ENCODE measurements at regions not wholly inside any gene's neighbourhood (a gene's known extent, or its start where the extent isn't known, plus 50 kb on each side); places are given as distances from the start of the nearest gene placed in this dataset.

- Histone ChIP-seq H3K36me3 (ENCODE audit: insufficient read depth, low read length) (no peaks in the 10 kb centered on the region), H3F3A (ENCODE audit: insufficient read depth, low read length, poor library complexity, severe bottlenecking) (no peaks in the 10 kb centered on the region), H3K4me2 (ENCODE audit: low read length) (no peak overlapping the region), H3K79me2 (replicated peaks; ENCODE audit: insufficient read depth, low read length) (no peaks in the 10 kb centered on the region), H3K9me2 (ENCODE audit: insufficient read depth, low read length) (no peaks in the 10 kb centered on the region), H3K4me3 (ENCODE audit: low read length) (no peak overlapping the region), H3K9ac (ENCODE audit: low read length) (no peak overlapping the region), H2AFZ (ENCODE audit: low read depth, low read length) (no peak overlapping the region), H3K27ac (ENCODE audit: low read length) (no peak overlapping the region), H4K20me1 (ENCODE audit: insufficient read depth) (no peaks in the 10 kb centered on the region), H3K27me3 (ENCODE audit: insufficient read depth, low read depth, low read length) (no peaks in the 10 kb centered on the region), H3K9me3 (ENCODE audit: low read length) (no peaks in the 10 kb centered on the region)
- TF ChIP-seq SMC3 (conservative IDR thresholded peaks at IDR 0.05; ENCODE audit: poor library complexity) (peak; percentile 73), POLR2AphosphoS5 (IDR thresholded peaks at IDR 0.05) (no peak), MXI1 (conservative IDR thresholded peaks at IDR 0.05; ENCODE audit: poor library complexity, severe bottlenecking) (no peak), RAD21 (conservative IDR thresholded peaks at IDR 0.05) (peak; percentile 73)
- TF ChIP-seq, protein P1, sequence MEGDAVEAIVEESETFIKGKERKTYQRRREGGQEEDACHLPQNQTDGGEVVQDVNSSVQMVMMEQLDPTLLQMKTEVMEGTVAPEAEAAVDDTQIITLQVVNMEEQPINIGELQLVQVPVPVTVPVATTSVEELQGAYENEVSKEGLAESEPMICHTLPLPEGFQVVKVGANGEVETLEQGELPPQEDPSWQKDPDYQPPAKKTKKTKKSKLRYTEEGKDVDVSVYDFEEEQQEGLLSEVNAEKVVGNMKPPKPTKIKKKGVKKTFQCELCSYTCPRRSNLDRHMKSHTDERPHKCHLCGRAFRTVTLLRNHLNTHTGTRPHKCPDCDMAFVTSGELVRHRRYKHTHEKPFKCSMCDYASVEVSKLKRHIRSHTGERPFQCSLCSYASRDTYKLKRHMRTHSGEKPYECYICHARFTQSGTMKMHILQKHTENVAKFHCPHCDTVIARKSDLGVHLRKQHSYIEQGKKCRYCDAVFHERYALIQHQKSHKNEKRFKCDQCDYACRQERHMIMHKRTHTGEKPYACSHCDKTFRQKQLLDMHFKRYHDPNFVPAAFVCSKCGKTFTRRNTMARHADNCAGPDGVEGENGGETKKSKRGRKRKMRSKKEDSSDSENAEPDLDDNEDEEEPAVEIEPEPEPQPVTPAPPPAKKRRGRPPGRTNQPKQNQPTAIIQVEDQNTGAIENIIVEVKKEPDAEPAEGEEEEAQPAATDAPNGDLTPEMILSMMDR (IDR thresholded peaks at IDR 0.05; ENCODE audit: poor library complexity, severe bottlenecking): peak; percentile 72
Measured at GRCh38 chr18:78073275-78073674, 823.6 kb downstream of the GALR1 start.

DNA sequence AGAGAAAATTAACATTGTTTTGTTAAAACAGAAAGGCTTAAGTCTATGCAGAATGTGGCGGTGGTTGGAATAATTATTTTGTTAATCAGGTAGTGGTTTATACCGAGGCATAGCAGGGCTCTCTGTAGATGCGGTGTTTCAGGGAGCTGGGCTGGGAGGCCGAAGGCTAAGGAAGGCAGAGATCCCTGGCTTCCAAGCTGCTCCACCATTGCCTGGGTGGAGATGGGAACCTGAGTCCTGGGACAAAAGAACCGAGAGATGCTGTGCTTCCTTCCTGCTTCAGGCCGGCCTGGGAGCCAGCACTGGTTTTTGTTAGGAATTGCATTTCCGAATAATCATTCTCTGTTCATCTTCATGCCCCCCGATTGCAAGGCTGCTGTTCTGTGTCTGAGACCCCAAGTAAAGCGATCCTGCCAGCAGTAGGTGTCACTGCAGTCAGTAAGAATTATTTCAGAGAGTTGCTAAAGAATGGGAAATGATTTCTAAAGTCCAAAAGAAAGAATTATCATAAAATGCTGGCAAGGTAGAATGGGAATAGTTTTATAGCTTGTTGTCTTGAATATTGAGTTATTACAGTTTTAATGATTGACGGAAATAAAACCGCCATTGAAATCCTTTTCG, 824.9 kb downstream of the GALR1 start:
- H3K27me3 ChIP-seq (ENCODE audit: insufficient read depth, low read depth, low read length): no peaks in the 10 kb centered on the region
- H3F3A ChIP-seq (ENCODE audit: insufficient read depth, low read length, poor library complexity, severe bottlenecking): no peaks in the 10 kb centered on the region
- H3K9ac ChIP-seq (ENCODE audit: low read length): no peak overlapping the region
- H3K9me2 ChIP-seq (ENCODE audit: insufficient read depth, low read length): no peaks in the 10 kb centered on the region
- H3K79me2 ChIP-seq (replicated peaks; ENCODE audit: insufficient read depth, low read length): no peaks in the 10 kb centered on the region
- no peak overlapping the region for H3K4me3 ChIP-seq (ENCODE audit: low read length)
- TF ChIP-seq, protein P1 (IDR thresholded peaks at IDR 0.05; ENCODE audit: poor library complexity, severe bottlenecking): peak; percentile 71
- peak; percentile 77 for TF ChIP-seq RAD21 (conservative IDR thresholded peaks at IDR 0.05)
- no peak for TF ChIP-seq POLR2AphosphoS5 (IDR thresholded peaks at IDR 0.05)
- TF ChIP-seq SMC3 (conservative IDR thresholded peaks at IDR 0.05; ENCODE audit: poor library complexity): peak; percentile 74
- no peak overlapping the region for H3K4me2 ChIP-seq (ENCODE audit: low read length)
- H2AFZ ChIP-seq (ENCODE audit: low read depth, low read length): no peak overlapping the region
- no peaks in the 10 kb centered on the region for H4K20me1 ChIP-seq (ENCODE audit: insufficient read depth)
- H3K27ac ChIP-seq (ENCODE audit: low read length): no peak overlapping the region
- no peaks in the 10 kb centered on the region for H3K9me3 ChIP-seq (ENCODE audit: low read length)
- H3K36me3 ChIP-seq (ENCODE audit: insufficient read depth, low read length): no peaks in the 10 kb centered on the region

GRCh38 chr18:78080081-78080480, 830.4 kb downstream of the GALR1 start:
- no peak overlapping the region for H3K9ac ChIP-seq (ENCODE audit: low read length)
- no peaks in the 10 kb centered on the region for H3K9me3 ChIP-seq (ENCODE audit: low read length)

More at GRCh38 chr18:78080081-78080480, 830.4 kb downstream of the GALR1 start:
- H4K20me1 ChIP-seq (ENCODE audit: insufficient read depth): no peaks in the 10 kb centered on the region
- TF ChIP-seq EZH2 (IDR thresholded peaks at IDR 0.05; ENCODE audit: borderline replicate concordance, insufficient read depth, low read length, poor library complexity, severe bottlenecking) (no peak), TAF1 (IDR thresholded peaks at IDR 0.05; ENCODE audit: low read depth) (no peak), EP300 (conservative IDR thresholded peaks at IDR 0.05; ENCODE audit: poor library complexity, severe bottlenecking) (no peak), SMC3 (conservative IDR thresholded peaks at IDR 0.05; ENCODE audit: poor library complexity) (no peak), MXI1 (conservative IDR thresholded peaks at IDR 0.05; ENCODE audit: poor library complexity, severe bottlenecking) (no peak), RAD21 (conservative IDR thresholded peaks at IDR 0.05) (no peak), POLR2AphosphoS5 (IDR thresholded peaks at IDR 0.05) (no peak)
- TF ChIP-seq, protein P1 (IDR thresholded peaks at IDR 0.05; ENCODE audit: poor library complexity, severe bottlenecking): no peak
- TF ChIP-seq, protein P2, sequence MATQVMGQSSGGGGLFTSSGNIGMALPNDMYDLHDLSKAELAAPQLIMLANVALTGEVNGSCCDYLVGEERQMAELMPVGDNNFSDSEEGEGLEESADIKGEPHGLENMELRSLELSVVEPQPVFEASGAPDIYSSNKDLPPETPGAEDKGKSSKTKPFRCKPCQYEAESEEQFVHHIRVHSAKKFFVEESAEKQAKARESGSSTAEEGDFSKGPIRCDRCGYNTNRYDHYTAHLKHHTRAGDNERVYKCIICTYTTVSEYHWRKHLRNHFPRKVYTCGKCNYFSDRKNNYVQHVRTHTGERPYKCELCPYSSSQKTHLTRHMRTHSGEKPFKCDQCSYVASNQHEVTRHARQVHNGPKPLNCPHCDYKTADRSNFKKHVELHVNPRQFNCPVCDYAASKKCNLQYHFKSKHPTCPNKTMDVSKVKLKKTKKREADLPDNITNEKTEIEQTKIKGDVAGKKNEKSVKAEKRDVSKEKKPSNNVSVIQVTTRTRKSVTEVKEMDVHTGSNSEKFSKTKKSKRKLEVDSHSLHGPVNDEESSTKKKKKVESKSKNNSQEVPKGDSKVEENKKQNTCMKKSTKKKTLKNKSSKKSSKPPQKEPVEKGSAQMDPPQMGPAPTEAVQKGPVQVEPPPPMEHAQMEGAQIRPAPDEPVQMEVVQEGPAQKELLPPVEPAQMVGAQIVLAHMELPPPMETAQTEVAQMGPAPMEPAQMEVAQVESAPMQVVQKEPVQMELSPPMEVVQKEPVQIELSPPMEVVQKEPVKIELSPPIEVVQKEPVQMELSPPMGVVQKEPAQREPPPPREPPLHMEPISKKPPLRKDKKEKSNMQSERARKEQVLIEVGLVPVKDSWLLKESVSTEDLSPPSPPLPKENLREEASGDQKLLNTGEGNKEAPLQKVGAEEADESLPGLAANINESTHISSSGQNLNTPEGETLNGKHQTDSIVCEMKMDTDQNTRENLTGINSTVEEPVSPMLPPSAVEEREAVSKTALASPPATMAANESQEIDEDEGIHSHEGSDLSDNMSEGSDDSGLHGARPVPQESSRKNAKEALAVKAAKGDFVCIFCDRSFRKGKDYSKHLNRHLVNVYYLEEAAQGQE (IDR thresholded peaks at IDR 0.05; ENCODE audit: borderline replicate concordance): no peak
- H3K27ac ChIP-seq (ENCODE audit: low read length): no peak overlapping the region
- no peak overlapping the region for H3K4me3 ChIP-seq (ENCODE audit: low read length)
- H3K27me3 ChIP-seq (ENCODE audit: insufficient read depth, low read depth, low read length): no peaks in the 10 kb centered on the region
- H3K9me2 ChIP-seq (ENCODE audit: insufficient read depth, low read length): no peaks in the 10 kb centered on the region
- H2AFZ ChIP-seq (ENCODE audit: low read depth, low read length): no peak overlapping the region
- no peaks in the 10 kb centered on the region for H3K79me2 ChIP-seq (replicated peaks; ENCODE audit: insufficient read depth, low read length)
- H3F3A ChIP-seq (ENCODE audit: insufficient read depth, low read length, poor library complexity, severe bottlenecking): no peaks in the 10 kb centered on the region
- no peak overlapping the region for H3K4me2 ChIP-seq (ENCODE audit: low read length)
- H3K36me3 ChIP-seq (ENCODE audit: insufficient read depth, low read length): no peaks in the 10 kb centered on the region
